ENCODE measurements at regions not wholly inside any gene's neighbourhood (a gene's known extent, or its start where the extent isn't known, plus 50 kb on each side); places are given as distances from the start of the nearest gene placed in this dataset.
"Not testable (repeated sequence)": the region's sequence is repeated elsewhere in the genome, so short reads cannot be mapped to it uniquely, and the experiment has no call there.

GRCh38 chr3:125682610-125683009, 87.3 kb upstream of the OSBPL11 start:
- H3K36me3 Mint-ChIP-seq (ENCODE audit: insufficient read depth); H3K27ac Mint-ChIP-seq; DNase-seq; H3K4me3 Mint-ChIP-seq; H3K4me1 Mint-ChIP-seq (ENCODE audit: low read depth in 2 of 2); ATAC-seq (replicated peaks); H3K9me3 Mint-ChIP-seq: not testable (repeated sequence)
- H3K27me3 Mint-ChIP-seq, result peaks cover 0 to 27% of the 10 kb centered on the region in 2 donors

DNA sequence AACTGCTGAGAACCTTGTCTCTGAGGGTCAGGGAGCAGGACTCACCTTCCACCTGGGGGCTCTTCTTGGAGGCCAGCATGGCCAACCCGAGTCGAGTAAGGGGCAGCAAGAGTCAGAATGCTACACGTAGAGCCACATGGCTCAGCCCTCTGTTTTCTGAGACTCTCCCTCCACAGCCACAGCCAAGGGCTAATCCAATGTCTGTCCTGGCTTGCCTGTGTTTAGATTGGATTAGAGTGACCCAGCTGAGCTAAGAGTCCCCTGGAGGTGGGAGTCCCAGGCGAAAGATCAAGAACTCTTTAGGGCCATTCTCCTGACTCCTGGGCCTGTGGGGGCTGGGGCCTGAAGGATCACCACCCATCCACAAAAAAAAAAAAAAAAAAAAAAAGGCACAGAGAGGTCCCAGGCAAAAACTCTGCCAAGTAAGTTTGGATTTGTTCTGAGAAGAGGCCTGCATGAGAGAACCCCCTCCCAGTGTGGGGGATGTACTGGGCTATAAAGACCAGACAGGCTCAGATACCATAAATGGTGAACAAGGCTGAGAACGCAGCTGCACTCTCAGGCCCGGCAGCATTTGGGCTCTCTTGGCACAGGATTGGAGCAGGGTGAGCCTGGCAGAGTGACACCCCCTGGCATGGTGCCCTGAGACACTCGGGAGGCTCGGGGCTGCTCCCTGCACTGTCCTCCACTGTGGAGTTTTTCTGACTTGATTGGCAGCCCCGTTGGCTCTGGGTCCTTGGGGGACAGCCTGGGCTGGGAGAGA, 88.0 kb upstream of the OSBPL11 start:
- no peaks in the 10 kb centered on the region for H3K36me3 Mint-ChIP-seq (ENCODE audit: insufficient read depth)
- no peak for DNase-seq
- no peak for ATAC-seq (replicated peaks)
- H3K9me3 Mint-ChIP-seq, result no peaks in the 10 kb centered on the region
- no peaks in the 10 kb centered on the region for H3K4me1 Mint-ChIP-seq (ENCODE audit: low read depth in 2 of 2)
- no peak overlapping the region for H3K27ac Mint-ChIP-seq
- no peak overlapping the region for H3K4me3 Mint-ChIP-seq
- peaks cover 0 to 27% of the 10 kb centered on the region in 2 donors for H3K27me3 Mint-ChIP-seq

DNA sequence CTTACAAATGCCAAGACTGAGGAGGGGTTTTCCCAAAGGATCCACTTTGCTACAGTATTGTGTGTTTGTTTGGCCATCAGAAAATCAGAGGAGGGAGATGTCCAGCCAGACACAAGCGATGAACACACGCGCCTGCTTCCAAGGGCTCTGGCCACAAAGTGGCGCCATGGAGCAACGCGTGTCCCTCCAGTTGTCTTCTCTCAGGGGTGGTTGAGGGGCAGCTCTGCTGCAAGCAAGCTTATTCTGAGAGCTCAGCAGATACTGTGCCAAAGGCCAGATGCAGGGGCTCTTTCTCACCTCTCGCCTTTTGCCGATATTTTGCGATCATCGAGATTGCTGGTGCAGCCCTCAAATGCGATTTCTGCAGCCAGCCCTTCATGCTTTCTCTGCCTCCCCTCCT, 88.9 kb upstream of the OSBPL11 start:
- no peaks in the 10 kb centered on the region for H3K36me3 Mint-ChIP-seq (ENCODE audit: insufficient read depth)
- H3K27ac Mint-ChIP-seq, result no peak overlapping the region
- DNase-seq, result no peak
- no peaks in the 10 kb centered on the region for H3K9me3 Mint-ChIP-seq
- H3K4me3 Mint-ChIP-seq, result no peak overlapping the region
- H3K4me1 Mint-ChIP-seq (ENCODE audit: low read depth in 2 of 2), result no peaks in the 10 kb centered on the region
- ATAC-seq (replicated peaks), result no peak
- peaks cover 0 to 27% of the 10 kb centered on the region in 2 donors for H3K27me3 Mint-ChIP-seq

- not testable (repeated sequence) for H3K4me1 Mint-ChIP-seq (ENCODE audit: low read depth in 2 of 2); ATAC-seq (replicated peaks)
These were observed 90.4 kb upstream of the OSBPL11 start for GRCh38 chr3:125685741-125686140.

GRCh38 chr3:125692361-125692760, 97.1 kb upstream of the OSBPL11 start:
- ATAC-seq (replicated peaks) (no peak), DNase-seq (no peak)
- Mint-ChIP-seq H3K27me3 (peaks cover 9 to 17% of the 10 kb centered on the region in 2 donors), H3K27ac (no peak overlapping the region), H3K9me3 (no peaks in the 10 kb centered on the region), H3K4me3 (no peak overlapping the region), H3K36me3 (ENCODE audit: insufficient read depth) (no peaks in the 10 kb centered on the region), H3K4me1 (ENCODE audit: low read depth in 2 of 2) (no peaks in the 10 kb centered on the region)

More at GRCh38 chr3:125685741-125686140, 90.4 kb upstream of the OSBPL11 start:
- not testable (repeated sequence) for DNase-seq; H3K36me3 Mint-ChIP-seq (ENCODE audit: insufficient read depth); H3K4me3 Mint-ChIP-seq; H3K9me3 Mint-ChIP-seq; H3K27ac Mint-ChIP-seq
- peaks cover 0 to 27% of the 10 kb centered on the region in 2 donors for H3K27me3 Mint-ChIP-seq

- Mint-ChIP-seq H3K4me1 (ENCODE audit: low read depth in 2 of 2) (peaks cover 0 to 2% of the 10 kb centered on the region in 2 donors), H3K27me3 (peaks cover 9 to 17% of the 10 kb centered on the region in 2 donors), H3K9me3 (no peaks in the 10 kb centered on the region), H3K27ac (no peak overlapping the region), H3K4me3 (no peak overlapping the region), H3K36me3 (ENCODE audit: insufficient read depth) (no peaks in the 10 kb centered on the region)
- ATAC-seq (replicated peaks) (no peak), DNase-seq (no peak)
These were observed 98.6 kb upstream of the OSBPL11 start for GRCh38 chr3:125693887-125694286.

- H3K27me3 Mint-ChIP-seq, result peaks cover 9 to 17% of the 10 kb centered on the region in 2 donors
- H3K4me1 Mint-ChIP-seq (ENCODE audit: low read depth in 2 of 2), result peaks cover 0 to 2% of the 10 kb centered on the region in 2 donors
- no peak for ATAC-seq (replicated peaks)
- H3K9me3 Mint-ChIP-seq, result no peaks in the 10 kb centered on the region
- no peak for DNase-seq
- H3K27ac Mint-ChIP-seq, result no peak overlapping the region
- no peak overlapping the region for H3K4me3 Mint-ChIP-seq
- H3K36me3 Mint-ChIP-seq (ENCODE audit: insufficient read depth), result no peaks in the 10 kb centered on the region
These were observed 99.5 kb upstream of the OSBPL11 start for GRCh38 chr3:125694761-125695294.

GRCh38 chr3:125695688-125696087, 100.4 kb upstream of the OSBPL11 start:
- peaks cover 9 to 17% of the 10 kb centered on the region in 2 donors for H3K27me3 Mint-ChIP-seq
- H3K27ac Mint-ChIP-seq, result no peak overlapping the region
- ATAC-seq (replicated peaks), result no peak

DNA sequence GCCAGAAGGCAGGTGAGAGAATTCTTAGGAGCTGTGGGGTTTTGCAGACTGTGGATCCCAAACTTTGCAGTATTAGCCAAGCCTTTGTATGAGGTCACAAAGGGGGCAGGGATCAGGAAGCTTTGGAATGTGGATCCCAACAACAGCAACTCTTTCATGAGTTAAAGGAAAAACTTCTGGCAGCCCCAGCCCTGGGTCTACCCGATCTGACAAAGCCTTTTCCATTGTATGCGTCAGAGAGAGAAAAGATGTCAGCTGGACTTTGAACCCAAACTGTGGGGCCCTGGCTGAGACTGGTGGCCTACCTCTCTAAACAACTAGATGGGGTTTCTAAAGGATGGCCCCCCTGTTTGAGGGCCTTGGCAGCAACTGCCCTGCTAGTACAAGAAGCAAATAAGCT, 101.8 kb upstream of the OSBPL11 start:
- ATAC-seq (replicated peaks); H3K36me3 Mint-ChIP-seq (ENCODE audit: insufficient read depth); H3K4me3 Mint-ChIP-seq; H3K4me1 Mint-ChIP-seq (ENCODE audit: low read depth in 2 of 2); H3K9me3 Mint-ChIP-seq; DNase-seq: not testable (repeated sequence)
- peak overlapping the region in 1 of 2 donors; percentile 29 for H3K27ac Mint-ChIP-seq
- H3K27me3 Mint-ChIP-seq, result peaks cover 9 to 13% of the 10 kb centered on the region in 2 donors

More at GRCh38 chr3:125695688-125696087, 100.4 kb upstream of the OSBPL11 start:
- no peak for DNase-seq
- H3K4me3 Mint-ChIP-seq, result no peak overlapping the region
- no peaks in the 10 kb centered on the region for H3K9me3 Mint-ChIP-seq
- no peaks in the 10 kb centered on the region for H3K36me3 Mint-ChIP-seq (ENCODE audit: insufficient read depth)
- peaks cover 0 to 2% of the 10 kb centered on the region in 2 donors for H3K4me1 Mint-ChIP-seq (ENCODE audit: low read depth in 2 of 2)

DNA sequence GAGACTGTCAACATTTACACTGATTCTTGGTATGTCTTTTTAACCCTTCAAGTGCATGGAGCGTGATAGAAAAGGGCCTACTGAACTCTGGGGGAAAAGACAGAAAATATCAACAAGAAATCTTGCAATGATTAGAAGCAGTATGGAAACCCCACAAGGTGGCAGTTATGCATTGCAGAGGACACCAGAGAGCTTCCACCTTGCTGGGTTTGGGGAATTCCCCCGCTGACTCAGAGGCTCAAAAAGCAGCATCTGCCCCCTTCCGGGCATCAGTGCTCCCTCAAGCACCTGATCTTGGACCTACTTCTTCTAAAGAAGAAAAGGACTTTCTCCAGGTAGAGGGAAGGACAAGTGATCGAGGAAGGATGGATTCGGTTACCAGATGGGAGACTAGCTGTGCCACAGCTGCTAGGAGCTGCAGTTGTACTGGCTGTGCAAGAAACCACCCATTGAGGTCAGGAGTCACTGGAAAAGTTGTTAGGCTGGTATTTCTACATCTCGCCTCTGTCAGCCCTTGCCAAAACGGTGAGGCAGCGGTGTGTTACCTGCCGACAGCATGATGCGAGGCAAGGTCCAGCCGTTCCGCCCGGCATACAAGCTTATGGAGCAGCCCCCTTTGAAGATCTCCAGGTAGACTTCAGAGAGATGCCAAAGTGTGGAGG, 102.8 kb upstream of the OSBPL11 start:
- H3K4me3 Mint-ChIP-seq; H3K9me3 Mint-ChIP-seq; H3K27me3 Mint-ChIP-seq; H3K4me1 Mint-ChIP-seq (ENCODE audit: low read depth in 2 of 2); ATAC-seq (replicated peaks); H3K36me3 Mint-ChIP-seq (ENCODE audit: insufficient read depth): not testable (repeated sequence)
- DNase-seq, result peak; percentile 19
- peak overlapping the region; percentile 42 to 59 for H3K27ac Mint-ChIP-seq

DNA sequence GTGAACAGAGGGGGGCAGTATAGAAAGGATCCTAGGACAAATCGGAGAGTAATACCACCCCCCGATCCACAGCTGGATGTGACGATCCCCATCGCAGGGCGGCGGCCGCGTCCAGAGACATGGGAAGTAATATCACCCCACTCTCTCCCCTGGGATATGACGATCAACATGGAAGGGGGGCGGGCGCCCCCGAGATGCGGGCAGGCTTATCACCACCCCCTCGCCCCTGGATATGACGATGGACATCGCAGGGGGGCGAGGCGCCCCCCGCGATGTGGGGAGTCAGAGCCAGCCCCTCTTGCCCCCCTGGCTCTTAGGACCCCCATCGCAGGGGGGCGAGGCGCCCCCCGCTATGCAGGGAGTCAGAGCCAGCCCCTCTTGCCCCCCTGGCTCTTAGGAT, 120.4 kb upstream of the OSBPL11 start:
- H3K36me3 Mint-ChIP-seq (ENCODE audit: insufficient read depth), result no peaks in the 10 kb centered on the region
- DNase-seq (no peak), ATAC-seq (replicated peaks) (no peak)
- peaks cover 5 to 28% of the 10 kb centered on the region in 2 donors for H3K27me3 Mint-ChIP-seq
- H3K27ac Mint-ChIP-seq, result no peak overlapping the region
- no peak overlapping the region for H3K4me3 Mint-ChIP-seq
- H3K9me3 Mint-ChIP-seq, result no peaks in the 10 kb centered on the region
- peaks cover 0 to 5% of the 10 kb centered on the region in 2 donors for H3K4me1 Mint-ChIP-seq (ENCODE audit: low read depth in 2 of 2)

- H3K4me1 Mint-ChIP-seq (ENCODE audit: low read depth in 2 of 2); H3K27ac Mint-ChIP-seq: not testable (repeated sequence)
These were observed 136.9 kb upstream of the OSBPL11 start for GRCh38 chr3:125732151-125732550.

DNA sequence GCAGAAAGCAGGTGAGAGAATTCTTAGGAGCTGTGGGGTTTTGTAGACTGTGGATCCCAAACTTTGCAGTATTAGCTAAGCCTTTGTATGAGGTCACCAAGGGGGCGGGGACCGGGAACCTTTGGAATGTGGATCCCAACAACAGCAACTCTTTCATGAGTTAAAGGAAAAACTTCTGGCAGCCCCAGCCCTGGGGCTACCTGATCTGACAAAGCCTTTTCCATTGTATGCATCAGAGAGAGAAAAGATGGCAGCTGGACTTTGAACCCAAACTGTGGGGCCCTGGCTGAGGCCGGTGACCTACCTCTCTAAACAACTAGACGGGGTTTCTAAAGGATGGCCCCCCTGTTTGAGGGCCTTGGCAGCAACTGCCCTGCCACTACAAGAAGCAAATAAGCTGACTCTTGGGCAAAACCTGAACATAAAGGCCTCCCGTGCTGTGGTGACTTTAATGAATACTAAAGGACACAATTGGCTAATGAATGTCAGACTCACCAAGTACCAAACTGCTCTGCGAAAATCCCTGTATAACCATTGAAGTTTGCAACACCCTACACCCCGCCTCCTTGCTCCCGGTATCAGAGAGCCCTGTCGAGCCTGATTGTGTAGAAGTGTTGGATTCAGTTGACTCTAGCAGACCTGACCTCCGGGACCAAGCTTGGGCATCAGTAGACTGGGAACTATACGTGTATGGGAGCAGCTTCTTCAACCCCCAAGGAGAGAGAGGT, 146.9 kb upstream of the OSBPL11 start:
- H3K27me3 Mint-ChIP-seq, result peaks cover 8 to 45% of the 10 kb centered on the region in 2 donors
- DNase-seq; H3K9me3 Mint-ChIP-seq; ATAC-seq (replicated peaks); H3K4me3 Mint-ChIP-seq; H3K36me3 Mint-ChIP-seq (ENCODE audit: insufficient read depth); H3K4me1 Mint-ChIP-seq (ENCODE audit: low read depth in 2 of 2): not testable (repeated sequence)
- peak overlapping the region in 1 of 2 donors; percentile 19 for H3K27ac Mint-ChIP-seq

More at GRCh38 chr3:125732151-125732550, 136.9 kb upstream of the OSBPL11 start:
- H3K9me3 Mint-ChIP-seq; DNase-seq; H3K4me3 Mint-ChIP-seq; H3K36me3 Mint-ChIP-seq (ENCODE audit: insufficient read depth); ATAC-seq (replicated peaks): not testable (repeated sequence)
- H3K27me3 Mint-ChIP-seq, result peaks cover 32 to 70% of the 10 kb centered on the region in 2 donors
